HG03460 (cell line): ENCODE measurements at regions not wholly inside any gene's neighbourhood (a gene's known extent, or its start where the extent isn't known, plus 50 kb on each side); places are given as distances from the start of the nearest gene placed in this dataset.

Experiments
- ATAC-seq: cut with Tn5 transposase; IDR thresholded peaks from one replicate; pipeline ENCODE4 v1.9.1; 2021; ENCODE audit not compliant: unreplicated experiment

GRCh38 chr6:6376845-6377244 lies 56.4 kb upstream of the F13A1 start:
- ATAC-seq = no peak

- no peak for ATAC-seq
Observed at GRCh38 chr6:6377621-6378020, 57.2 kb upstream of the F13A1 start.

- no peak for ATAC-seq
Observed at GRCh38 chr6:6379573-6379972, 59.1 kb upstream of the F13A1 start.

- ATAC-seq = no peak
Observed at GRCh38 chr6:6384520-6384919, 64.1 kb upstream of the F13A1 start.

GRCh38 chr6:6386010-6386409 lies 65.5 kb upstream of the F13A1 start:
- ATAC-seq = no peak

GRCh38 chr6:6390849-6391602 lies 70.6 kb upstream of the F13A1 start:
- ATAC-seq = peak; percentile 44

GRCh38 chr6:6392214-6393068 lies 72.0 kb upstream of the F13A1 start:
- ATAC-seq = peak; percentile 77

GRCh38 chr6:6393069-6393529 lies 72.6 kb upstream of the F13A1 start:
- ATAC-seq = peak; percentile 11

GRCh38 chr6:6395581-6396197 lies 75.2 kb upstream of the F13A1 start:
- ATAC-seq = no peak

GRCh38 chr6:6397842-6398241 lies 77.4 kb upstream of the F13A1 start:
- ATAC-seq = no peak

GRCh38 chr6:6399568-6399967 lies 79.1 kb upstream of the F13A1 start:
- no peak for ATAC-seq

- ATAC-seq = no peak
Observed at GRCh38 chr6:6401401-6401800, 80.9 kb upstream of the F13A1 start.

- no peak for ATAC-seq
Observed at GRCh38 chr6:6402006-6402405, 81.5 kb upstream of the F13A1 start.

- no peak for ATAC-seq
Observed at GRCh38 chr6:6402591-6402990, 82.1 kb upstream of the F13A1 start.

GRCh38 chr6:6405031-6405430 lies 84.6 kb upstream of the F13A1 start:
- ATAC-seq = no peak

- ATAC-seq = no peak
Observed at GRCh38 chr6:6405997-6406714, 85.7 kb upstream of the F13A1 start.

GRCh38 chr6:6406715-6407070 lies 86.2 kb upstream of the F13A1 start:
- ATAC-seq = no peak

GRCh38 chr6:6407071-6407741 lies 86.7 kb upstream of the F13A1 start:
- peak; percentile 95 for ATAC-seq

GRCh38 chr6:6409397-6410030 lies 89.1 kb upstream of the F13A1 start:
- ATAC-seq = no peak

- no peak for ATAC-seq
Observed at GRCh38 chr6:6411115-6411514, 90.7 kb upstream of the F13A1 start.
